Osteoblast (primary cell): ENCODE measurements at regions not wholly inside any gene's neighbourhood (a gene's known extent, or its start where the extent isn't known, plus 50 kb on each side); places are given as distances from the start of the nearest gene placed in this dataset.

Experiments
- DNase-seq: peaks from one replicate; pipeline ENCODE4 v3.0.0; 2011; ENCODE audit warnings: low spot score, mixed read lengths; ENCODE audit not compliant: insufficient read length; ENCODE audit errors: missing footprints
- H2AFZ ChIP-seq: 2 replicates; pipeline ENCODE4 v1.6.0; 2011; ENCODE audit warnings: mild to moderate bottlenecking, low read length
- H3K27ac ChIP-seq: 2 replicates; pipeline ENCODE4 v1.5.1; 2011; ENCODE audit warnings: mild to moderate bottlenecking, low read depth, low read length, moderate library complexity
- H3K27me3 ChIP-seq: 2 replicates; pipeline ENCODE4 v1.6.0; 2012; ENCODE audit warnings: mild to moderate bottlenecking, control low read depth, inconsistent platforms, low read length, moderate library complexity; ENCODE audit not compliant: insufficient read depth
- H3K36me3 ChIP-seq: 2 replicates; pipeline ENCODE4 v1.5.1; 2011; ENCODE audit warnings: mild to moderate bottlenecking, low read length, control low read depth, moderate library complexity; ENCODE audit not compliant: insufficient read depth
- H3K4me1 ChIP-seq: 2 replicates; pipeline ENCODE4 v1.5.1; 2011; ENCODE audit warnings: mild to moderate bottlenecking, low read length, control low read depth, moderate library complexity; ENCODE audit not compliant: insufficient read depth
- H3K4me2 ChIP-seq: 2 replicates; pipeline ENCODE4 v1.6.0; 2011; ENCODE audit warnings: mild to moderate bottlenecking, low read length; ENCODE audit not compliant: insufficient read depth
- H3K4me3 ChIP-seq: fragments of 200-600 bp; sonication (generic); 3 replicates; pipeline ENCODE4 v1.5.1; 2012; ENCODE audit warnings: mild to moderate bottlenecking, low read length, inconsistent platforms; ENCODE audit not compliant: insufficient read depth
- H3K79me2 ChIP-seq: 2 replicates; pipeline ENCODE4 v1.6.0; 2012; ENCODE audit warnings: mild to moderate bottlenecking, low read length, control low read depth, inconsistent platforms; ENCODE audit not compliant: insufficient read depth
- H3K9me3 ChIP-seq: 2 replicates; pipeline ENCODE4 v1.5.1; 2011; ENCODE audit warnings: low read depth, low read length, control low read depth
- H4K20me1 ChIP-seq: 2 replicates; pipeline ENCODE4 v1.6.0; 2012; ENCODE audit warnings: mild to moderate bottlenecking, low read length, control low read depth; ENCODE audit not compliant: insufficient read depth
- TF ChIP-seq, protein P1 (sequence below): IDR thresholded peaks from 2 replicates; pipeline ENCODE4 v1.5.1; 2011; ENCODE audit warnings: mild to moderate bottlenecking, low read depth, low read length, moderate library complexity; ENCODE audit errors: extremely low read depth

DNA sequence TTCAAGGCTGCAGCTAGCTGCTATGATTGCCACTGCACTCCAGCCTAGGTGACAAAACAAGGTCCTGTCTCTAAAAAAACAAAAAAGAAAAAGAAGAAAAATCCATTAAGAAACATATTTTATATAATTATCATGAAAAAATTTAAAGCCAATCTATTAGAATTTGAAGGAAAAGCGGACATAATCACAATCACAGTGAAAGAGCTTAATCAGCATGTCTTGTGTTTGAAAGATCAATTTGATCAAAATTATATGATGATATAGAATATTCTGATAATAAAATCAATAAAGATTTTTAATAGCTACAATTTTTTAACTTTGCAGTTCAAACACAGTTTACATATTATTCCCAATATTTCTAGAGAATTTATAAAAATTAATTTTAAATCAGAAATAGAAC lies 210.1 kb downstream of the MEX3B start:
- no peaks in the 10 kb centered on the region for H3K36me3 ChIP-seq
- TF ChIP-seq, protein P1, sequence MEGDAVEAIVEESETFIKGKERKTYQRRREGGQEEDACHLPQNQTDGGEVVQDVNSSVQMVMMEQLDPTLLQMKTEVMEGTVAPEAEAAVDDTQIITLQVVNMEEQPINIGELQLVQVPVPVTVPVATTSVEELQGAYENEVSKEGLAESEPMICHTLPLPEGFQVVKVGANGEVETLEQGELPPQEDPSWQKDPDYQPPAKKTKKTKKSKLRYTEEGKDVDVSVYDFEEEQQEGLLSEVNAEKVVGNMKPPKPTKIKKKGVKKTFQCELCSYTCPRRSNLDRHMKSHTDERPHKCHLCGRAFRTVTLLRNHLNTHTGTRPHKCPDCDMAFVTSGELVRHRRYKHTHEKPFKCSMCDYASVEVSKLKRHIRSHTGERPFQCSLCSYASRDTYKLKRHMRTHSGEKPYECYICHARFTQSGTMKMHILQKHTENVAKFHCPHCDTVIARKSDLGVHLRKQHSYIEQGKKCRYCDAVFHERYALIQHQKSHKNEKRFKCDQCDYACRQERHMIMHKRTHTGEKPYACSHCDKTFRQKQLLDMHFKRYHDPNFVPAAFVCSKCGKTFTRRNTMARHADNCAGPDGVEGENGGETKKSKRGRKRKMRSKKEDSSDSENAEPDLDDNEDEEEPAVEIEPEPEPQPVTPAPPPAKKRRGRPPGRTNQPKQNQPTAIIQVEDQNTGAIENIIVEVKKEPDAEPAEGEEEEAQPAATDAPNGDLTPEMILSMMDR = no peak
- no peaks in the 10 kb centered on the region for H4K20me1 ChIP-seq
- no peaks in the 10 kb centered on the region for H3K4me1 ChIP-seq
- H3K4me3 ChIP-seq = no peak overlapping the region
- H2AFZ ChIP-seq = no peak overlapping the region
- no peaks in the 10 kb centered on the region for H3K79me2 ChIP-seq
- H3K27me3 ChIP-seq = peaks cover 2% of the 10 kb centered on the region
- no peak for DNase-seq
- no peaks in the 10 kb centered on the region for H3K9me3 ChIP-seq
- H3K4me2 ChIP-seq = no peak overlapping the region
- no peak overlapping the region for H3K27ac ChIP-seq

- Histone ChIP-seq H4K20me1 (no peaks in the 10 kb centered on the region), H3K79me2 (no peaks in the 10 kb centered on the region), H3K36me3 (no peaks in the 10 kb centered on the region), H3K4me3 (no peak overlapping the region), H3K9me3 (no peaks in the 10 kb centered on the region), H3K4me2 (no peak overlapping the region), H2AFZ (no peak overlapping the region), H3K27me3 (no peaks in the 10 kb centered on the region), H3K4me1 (no peaks in the 10 kb centered on the region), H3K27ac (no peak overlapping the region)
- DNase-seq = no peak
- TF ChIP-seq, protein P1 = no peak
These were observed 215.3 kb downstream of the MEX3B start for GRCh38 chr15:81830520-81830919.

- H2AFZ ChIP-seq = no peak overlapping the region
- H3K79me2 ChIP-seq = no peaks in the 10 kb centered on the region
- TF ChIP-seq, protein P1 = no peak
- no peaks in the 10 kb centered on the region for H3K36me3 ChIP-seq
- no peaks in the 10 kb centered on the region for H3K27me3 ChIP-seq
- H4K20me1 ChIP-seq = no peaks in the 10 kb centered on the region
- no peak overlapping the region for H3K27ac ChIP-seq
- no peak for DNase-seq
- no peak overlapping the region for H3K4me3 ChIP-seq
- H3K9me3 ChIP-seq = no peaks in the 10 kb centered on the region
- H3K4me1 ChIP-seq = no peaks in the 10 kb centered on the region
- no peak overlapping the region for H3K4me2 ChIP-seq
These were observed 215.9 kb downstream of the MEX3B start for GRCh38 chr15:81829918-81830317.

DNA sequence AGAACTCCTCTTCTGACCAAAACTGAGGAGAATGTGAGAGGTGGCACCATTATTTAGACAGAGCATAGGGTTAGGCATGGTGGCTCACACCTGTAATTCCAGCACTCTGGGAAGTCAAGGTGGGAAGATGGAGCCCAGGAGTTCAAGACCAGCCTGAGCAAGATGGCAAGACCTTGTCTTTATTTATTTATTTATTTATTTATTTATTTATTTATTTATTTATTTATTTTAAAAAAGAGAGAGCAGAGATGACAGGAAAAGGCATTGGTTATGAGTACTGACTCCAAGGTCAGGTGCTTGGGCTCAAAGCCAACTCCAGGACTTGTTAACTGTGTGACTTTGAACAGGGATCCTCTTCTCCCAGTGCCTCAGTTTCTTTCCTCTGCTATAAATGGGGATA lies 217.7 kb downstream of the MEX3B start:
- DNase-seq = no peak

More for the DNA sequence above, 217.7 kb downstream of the MEX3B start:
- no peaks in the 10 kb centered on the region for H3K27me3 ChIP-seq
- no peak overlapping the region for H3K27ac ChIP-seq
- H3K79me2 ChIP-seq = no peaks in the 10 kb centered on the region
- H3K9me3 ChIP-seq = no peaks in the 10 kb centered on the region
- no peaks in the 10 kb centered on the region for H3K36me3 ChIP-seq
- TF ChIP-seq, protein P1 = no peak
- no peaks in the 10 kb centered on the region for H4K20me1 ChIP-seq
- H3K4me3 ChIP-seq = no peak overlapping the region
- no peaks in the 10 kb centered on the region for H3K4me1 ChIP-seq
- no peak overlapping the region for H3K4me2 ChIP-seq
- no peak overlapping the region for H2AFZ ChIP-seq
